H9 (cell line): ENCODE measurements at regions not wholly inside any gene's neighbourhood (a gene's known extent, or its start where the extent isn't known, plus 50 kb on each side); places are given as distances from the start of the nearest gene placed in this dataset.

Source experiments
- DNase-seq: peaks from one replicate; pipeline ENCODE4 v3.0.0-alpha.2; 2017
- H2AFZ ChIP-seq: one replicate; pipeline ENCODE4 v1.6.1; 2013; ENCODE audit warnings: mild to moderate bottlenecking, low read length, control low read depth, moderate library complexity
- H2AK5ac ChIP-seq: 2 replicates; pipeline ENCODE4 v1.6.1; 2013; ENCODE audit warnings: low read length, control low read depth, mixed read lengths; ENCODE audit not compliant: insufficient read length
- H2BK120ac ChIP-seq: one replicate; pipeline ENCODE4 v1.6.1; 2013; ENCODE audit warnings: low read depth, mild to moderate bottlenecking, low read length, control low read depth, inconsistent platforms; ENCODE audit not compliant: poor library complexity, severe bottlenecking
- H2BK12ac ChIP-seq: 2 replicates; pipeline ENCODE4 v1.6.1; 2013; ENCODE audit warnings: low read length, control low read depth, mixed read lengths, low read depth; ENCODE audit not compliant: insufficient read length
- H2BK15ac ChIP-seq: 2 replicates; pipeline ENCODE4 v1.6.1; 2013; ENCODE audit warnings: low read depth, low read length, control low read depth
- H2BK20ac ChIP-seq: one replicate; pipeline ENCODE4 v1.6.1; 2013; ENCODE audit warnings: low read depth, mild to moderate bottlenecking, low read length, control low read depth, inconsistent platforms; ENCODE audit not compliant: poor library complexity, severe bottlenecking
- H2BK5ac ChIP-seq: 2 replicates; pipeline ENCODE4 v1.6.1; 2013; ENCODE audit warnings: low read length, control low read depth, mixed read lengths; ENCODE audit not compliant: insufficient read length
- H3K14ac ChIP-seq: 2 replicates; pipeline ENCODE4 v1.6.1; 2013; ENCODE audit warnings: low read length, control low read depth; ENCODE audit not compliant: insufficient read depth
- H3K18ac ChIP-seq: 2 replicates; pipeline ENCODE4 v1.6.1; 2013; ENCODE audit warnings: low read depth, mild to moderate bottlenecking, mixed read lengths, low read length, control low read depth; ENCODE audit not compliant: insufficient read length
- H3K23ac ChIP-seq: 2 replicates; pipeline ENCODE4 v1.6.1; 2013; ENCODE audit warnings: low read length, control low read depth, mixed read lengths, low read depth; ENCODE audit not compliant: insufficient read length
- H3K23me2 ChIP-seq: 2 replicates; pipeline ENCODE4 v1.6.1; 2013; ENCODE audit warnings: low read depth, mild to moderate bottlenecking, mixed read lengths, low read length, control low read depth; ENCODE audit not compliant: insufficient read length, poor library complexity, severe bottlenecking
- H3K27ac ChIP-seq: 2 replicates; pipeline ENCODE4 v1.5.1; 2013; ENCODE audit warnings: low read length, control low read depth, mixed read lengths, low read depth; ENCODE audit not compliant: insufficient read length
- H3K27me3 ChIP-seq: 2 replicates; pipeline ENCODE4 v1.6.1; 2013; ENCODE audit warnings: low read length, control low read depth, inconsistent platforms; ENCODE audit not compliant: insufficient read depth
- H3K4ac ChIP-seq: 2 replicates; pipeline ENCODE4 v1.6.1; 2013; ENCODE audit warnings: low read depth, mild to moderate bottlenecking, control low read depth, inconsistent platforms, low read length, moderate library complexity
- H3K4me1 ChIP-seq: 2 replicates; pipeline ENCODE4 v1.6.1; 2013; ENCODE audit warnings: low read length, control low read depth, inconsistent platforms; ENCODE audit not compliant: insufficient read depth
- H3K4me2 ChIP-seq: 2 replicates; pipeline ENCODE4 v1.6.1; 2013; ENCODE audit warnings: low read length, control low read depth, mixed read lengths; ENCODE audit not compliant: insufficient read length, insufficient read depth
- H3K56ac ChIP-seq: 2 replicates; pipeline ENCODE4 v1.6.1; 2013; ENCODE audit warnings: low read depth, mild to moderate bottlenecking, mixed read lengths, low read length, control low read depth; ENCODE audit not compliant: insufficient read length
- H3K79me1 ChIP-seq: 2 replicates; pipeline ENCODE4 v1.6.1; 2013; ENCODE audit warnings: low read depth, mild to moderate bottlenecking, moderate library complexity, low read length, control low read depth, inconsistent platforms; ENCODE audit not compliant: insufficient read depth, poor library complexity, severe bottlenecking
- H3K79me2 ChIP-seq: 2 replicates; pipeline ENCODE4 v1.6.1; 2013; ENCODE audit warnings: low read length, control low read depth, inconsistent platforms; ENCODE audit not compliant: insufficient read depth
- H3K9ac ChIP-seq: 2 replicates; pipeline ENCODE4 v1.6.1; 2013; ENCODE audit warnings: low read length, control low read depth, mixed read lengths; ENCODE audit not compliant: insufficient read length; ENCODE audit errors: extremely low read depth
- H3K9me3 ChIP-seq: one replicate; pipeline ENCODE4 v1.6.1; 2013; ENCODE audit warnings: low read depth, low read length, inconsistent platforms; ENCODE audit not compliant: control insufficient read depth
- H3T11ph ChIP-seq: one replicate; pipeline ENCODE4 v1.6.1; 2013; ENCODE audit warnings: mild to moderate bottlenecking, low read length, control low read depth, inconsistent platforms
- H4K20me1 ChIP-seq: one replicate; pipeline ENCODE4 v1.6.1; 2013; ENCODE audit not compliant: control insufficient read depth, insufficient read length, insufficient read depth
- H4K5ac ChIP-seq: 2 replicates; pipeline ENCODE4 v1.6.1; 2013; ENCODE audit warnings: low read depth, mild to moderate bottlenecking, mixed read lengths, low read length, control low read depth; ENCODE audit not compliant: insufficient read length
- H4K8ac ChIP-seq: replicated peaks from 2 replicates; pipeline ENCODE4 v1.6.1; 2013; ENCODE audit warnings: low read length, control low read depth, mixed read lengths, low read depth; ENCODE audit not compliant: insufficient read length
- H4K91ac ChIP-seq: 2 replicates; pipeline ENCODE4 v1.6.1; 2013; ENCODE audit warnings: low read depth, mild to moderate bottlenecking, moderate library complexity, mixed read lengths, low read length, control low read depth; ENCODE audit not compliant: insufficient read length
- H3K27ac Mint-ChIP-seq, 3 experiments: 2 replicates in 2 of 3; 3 replicates in 1 of 3; pipeline ENCODE4 v1.8.0; 2020 to 2021; ENCODE audit warnings: mixed read lengths in 3 of 3, mild to moderate bottlenecking in 1 of 3, moderate library complexity in 1 of 3
- H3K27me3 Mint-ChIP-seq: 2 replicates; pipeline ENCODE4 v1.8.0; 2021; ENCODE audit warnings: low read depth, mild to moderate bottlenecking, moderate library complexity, mixed read lengths
- H3K36me3 Mint-ChIP-seq, 3 experiments: 2 replicates in 2 of 3; 3 replicates in 1 of 3; pipeline ENCODE4 v1.8.0; 2020 to 2021; ENCODE audit warnings: low read depth in 3 of 3, mixed read lengths in 3 of 3; ENCODE audit not compliant: insufficient read depth in 1 of 3
- H3K4me1 Mint-ChIP-seq, 2 experiments: 2 replicates each; pipeline ENCODE4 v1.8.0; 2020; ENCODE audit warnings: mixed read lengths in 2 of 2
- H3K4me3 Mint-ChIP-seq, 2 experiments: 2 replicates in 1 of 2; 3 replicates in 1 of 2; pipeline ENCODE4 v1.8.0; 2020 to 2021; ENCODE audit warnings: mild to moderate bottlenecking in 2 of 2, mixed read lengths in 2 of 2, moderate library complexity in 1 of 2
- H3K9me3 Mint-ChIP-seq, 2 experiments: 2 replicates in 1 of 2; 3 replicates in 1 of 2; pipeline ENCODE4 v1.8.0; 2020; ENCODE audit warnings: mild to moderate bottlenecking in 2 of 2, mixed read lengths in 2 of 2, moderate library complexity in 1 of 2
- WGBS: extraction: QIAGEN DNeasy Blood & Tissue Kit; methylation state at CpG from one replicate; pipeline ENCODE4 v1.1.7; 2013; ENCODE audit warnings: missing lambda C conversion rate, low lambda C conversion rate, mixed read lengths; ENCODE audit not compliant: insufficient read length; ENCODE audit errors: extremely low coverage; 5-methylcytosine and 5-hydroxymethylcytosine counted together
- TF ChIP-seq, protein P1 (sequence below): fragments of 200-600 bp; sonication (generic); conservative IDR thresholded peaks from 3 replicates; pipeline ENCODE4 v1.8.0; 2021; ENCODE audit warnings: antibody characterized with exemption, mild to moderate bottlenecking

GRCh38 chr9:2536511-2536910 is 85.1 kb upstream of the VLDLR start:
- Histone ChIP-seq H3K4me1 (no peaks in the 10 kb centered on the region), H3T11ph (no peak overlapping the region), H3K4ac (no peak overlapping the region), H3K23me2 (no peaks in the 10 kb centered on the region), H3K23ac (no peak overlapping the region), H2AK5ac (no peak overlapping the region), H2BK12ac (no peak overlapping the region), H3K18ac (no peak overlapping the region), H3K9me3 (no peaks in the 10 kb centered on the region), H3K14ac (no peak overlapping the region), H4K20me1 (no peaks in the 10 kb centered on the region), H2BK120ac (no peak overlapping the region), H2BK15ac (no peak overlapping the region), H4K91ac (no peak overlapping the region), H2BK20ac (no peak overlapping the region), H3K79me2 (no peaks in the 10 kb centered on the region), H4K5ac (no peak overlapping the region), H2BK5ac (no peak overlapping the region), H3K56ac (no peak overlapping the region), H2AFZ (no peak overlapping the region), H3K79me1 (no peaks in the 10 kb centered on the region), H4K8ac (no peak overlapping the region), H3K9ac (no peak overlapping the region), H3K27ac (no peak overlapping the region), H3K27me3 (no peaks in the 10 kb centered on the region; the same call in 1 of the 2 replicates), H3K4me2 (no peak overlapping the region)
- H3K4me3 Mint-ChIP-seq, result no peak overlapping the region
- H3K4me1 Mint-ChIP-seq, result peaks cover 5% of the 10 kb centered on the region in 2 experiments
- WGBS, result no CpG with 5 or more reads among the region's 2 CpGs
- peaks cover 0 to 6% (median 0%) of the 10 kb centered on the region in 3 experiments; a peak in 3 of 7 replicates for H3K36me3 Mint-ChIP-seq
- H3K9me3 Mint-ChIP-seq, result no peaks in the 10 kb centered on the region
- DNase-seq, result no peak
- TF ChIP-seq, protein P1, sequence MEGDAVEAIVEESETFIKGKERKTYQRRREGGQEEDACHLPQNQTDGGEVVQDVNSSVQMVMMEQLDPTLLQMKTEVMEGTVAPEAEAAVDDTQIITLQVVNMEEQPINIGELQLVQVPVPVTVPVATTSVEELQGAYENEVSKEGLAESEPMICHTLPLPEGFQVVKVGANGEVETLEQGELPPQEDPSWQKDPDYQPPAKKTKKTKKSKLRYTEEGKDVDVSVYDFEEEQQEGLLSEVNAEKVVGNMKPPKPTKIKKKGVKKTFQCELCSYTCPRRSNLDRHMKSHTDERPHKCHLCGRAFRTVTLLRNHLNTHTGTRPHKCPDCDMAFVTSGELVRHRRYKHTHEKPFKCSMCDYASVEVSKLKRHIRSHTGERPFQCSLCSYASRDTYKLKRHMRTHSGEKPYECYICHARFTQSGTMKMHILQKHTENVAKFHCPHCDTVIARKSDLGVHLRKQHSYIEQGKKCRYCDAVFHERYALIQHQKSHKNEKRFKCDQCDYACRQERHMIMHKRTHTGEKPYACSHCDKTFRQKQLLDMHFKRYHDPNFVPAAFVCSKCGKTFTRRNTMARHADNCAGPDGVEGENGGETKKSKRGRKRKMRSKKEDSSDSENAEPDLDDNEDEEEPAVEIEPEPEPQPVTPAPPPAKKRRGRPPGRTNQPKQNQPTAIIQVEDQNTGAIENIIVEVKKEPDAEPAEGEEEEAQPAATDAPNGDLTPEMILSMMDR, result no peak
- no peak overlapping the region for H3K27ac Mint-ChIP-seq
- no peaks in the 10 kb centered on the region for H3K27me3 Mint-ChIP-seq
